Gastrocnemius medialis (tissue), 4 donors: ENCODE measurements at regions not wholly inside any gene's neighbourhood (a gene's known extent, or its start where the extent isn't known, plus 50 kb on each side); places are given as distances from the start of the nearest gene placed in this dataset.

Source experiments
- POLR2A ChIP-seq, 2 donors: fragments of 450-650 bp; IDR thresholded peaks; one replicate each; pipeline ENCODE4 v1.6.1; 2017; ENCODE audit warnings: antibody characterized with exemption in 2 of 2, mild to moderate bottlenecking in 2 of 2, moderate library complexity in 2 of 2
- TF ChIP-seq, protein P1 (sequence below), 5 experiments: fragments of 450-650 bp in 3 of 5; fragments of 200-600 bp in 2 of 5; sonication (generic) in 2 of 5; IDR thresholded peaks in 4 of 5; conservative IDR thresholded peaks in 1 of 5; 1 replicate in 4 of 5; 2 replicates in 1 of 5; pipeline ENCODE4 v1.5.1; 2016 to 2019; ENCODE audit warnings: antibody characterized with exemption in 5 of 5, mild to moderate bottlenecking in 3 of 5, moderate library complexity in 3 of 5

DNA sequence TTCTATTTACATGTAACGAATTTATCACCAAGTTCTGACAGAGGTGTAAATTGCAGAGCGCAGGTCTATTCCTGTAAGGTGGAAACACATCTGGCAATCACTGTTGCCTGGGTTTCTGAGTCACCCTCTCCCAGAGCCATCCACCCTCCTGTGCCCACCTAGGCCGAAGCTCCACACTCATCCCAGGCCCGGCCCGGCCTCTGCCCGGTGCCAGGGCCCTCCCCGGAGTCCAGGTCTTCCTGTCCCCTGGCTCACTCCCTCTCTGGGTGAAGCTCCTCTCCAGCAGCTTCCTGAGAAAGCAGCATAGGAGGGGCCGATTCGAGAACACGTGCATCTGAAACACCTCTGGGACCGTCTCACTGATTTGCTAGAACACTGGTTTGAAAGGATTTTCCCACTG lies 308.2 kb downstream of the SHANK2 start:
- TF ChIP-seq, protein P1, sequence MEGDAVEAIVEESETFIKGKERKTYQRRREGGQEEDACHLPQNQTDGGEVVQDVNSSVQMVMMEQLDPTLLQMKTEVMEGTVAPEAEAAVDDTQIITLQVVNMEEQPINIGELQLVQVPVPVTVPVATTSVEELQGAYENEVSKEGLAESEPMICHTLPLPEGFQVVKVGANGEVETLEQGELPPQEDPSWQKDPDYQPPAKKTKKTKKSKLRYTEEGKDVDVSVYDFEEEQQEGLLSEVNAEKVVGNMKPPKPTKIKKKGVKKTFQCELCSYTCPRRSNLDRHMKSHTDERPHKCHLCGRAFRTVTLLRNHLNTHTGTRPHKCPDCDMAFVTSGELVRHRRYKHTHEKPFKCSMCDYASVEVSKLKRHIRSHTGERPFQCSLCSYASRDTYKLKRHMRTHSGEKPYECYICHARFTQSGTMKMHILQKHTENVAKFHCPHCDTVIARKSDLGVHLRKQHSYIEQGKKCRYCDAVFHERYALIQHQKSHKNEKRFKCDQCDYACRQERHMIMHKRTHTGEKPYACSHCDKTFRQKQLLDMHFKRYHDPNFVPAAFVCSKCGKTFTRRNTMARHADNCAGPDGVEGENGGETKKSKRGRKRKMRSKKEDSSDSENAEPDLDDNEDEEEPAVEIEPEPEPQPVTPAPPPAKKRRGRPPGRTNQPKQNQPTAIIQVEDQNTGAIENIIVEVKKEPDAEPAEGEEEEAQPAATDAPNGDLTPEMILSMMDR (IDR thresholded peaks at IDR 0.05 in 4 of 5, conservative IDR thresholded peaks at IDR 0.05 in 1 of 5), result no peak
- no peak for TF ChIP-seq POLR2A (IDR thresholded peaks at IDR 0.05)
